Gastrocnemius medialis (tissue), 4 donors: ENCODE measurements at regions not wholly inside any gene's neighbourhood (a gene's known extent, or its start where the extent isn't known, plus 50 kb on each side); places are given as distances from the start of the nearest gene placed in this dataset.

Experiments
- ATAC-seq, 2 donors: fragments of 150-250 bp; one replicate each; pipeline ENCODE4 v1.9.1; 2016
- DNase-seq, 2 donors: peaks; one replicate each; pipeline ENCODE4 v3.0.0-alpha.2; 2019
- H3K27ac ChIP-seq, 4 donors: fragments of 200-600 bp; sonication (generic); 1 replicate in 1 of 4; 2 replicates in 3 of 4; pipeline ENCODE4 v1.5.1; 2016 to 2018; ENCODE audit warnings: mild to moderate bottlenecking in 2 of 4, moderate library complexity in 1 of 4
- H3K27me3 ChIP-seq, 3 donors: fragments of 200-600 bp; sonication (generic) in 2 of 3; 1 replicate in 1 of 3; 2 replicates in 2 of 3; pipeline versions ENCODE4 v1.5.1 to v1.6.0; 2016 to 2019; ENCODE audit warnings: mild to moderate bottlenecking in 1 of 3, moderate library complexity in 1 of 3
- H3K36me3 ChIP-seq, 2 donors: fragments of 200-600 bp; sonication (generic) in 1 of 2; one replicate each; pipeline ENCODE4 v1.5.1; 2017 to 2018
- H3K4me1 ChIP-seq, 2 donors: fragments of 200-600 bp; sonication (generic) in 1 of 2; one replicate each; pipeline ENCODE4 v1.5.1; 2016 to 2017; ENCODE audit warnings: mild to moderate bottlenecking in 2 of 2
- H3K4me3 ChIP-seq, 4 donors: fragments of 200-600 bp; sonication (generic) in 3 of 4; 1 replicate in 1 of 4; 2 replicates in 3 of 4; pipeline ENCODE4 v1.5.1; 2016 to 2019; ENCODE audit warnings: mild to moderate bottlenecking in 2 of 4
- H3K9me3 ChIP-seq, 3 donors: fragments of 200-600 bp; sonication (generic) in 2 of 3; 1 replicate in 1 of 3; 2 replicates in 2 of 3; pipeline ENCODE4 v1.5.1; 2016 to 2019
- CTCF ChIP-seq, 5 experiments: fragments of 450-650 bp in 3 of 5; fragments of 200-600 bp in 2 of 5; sonication (generic) in 2 of 5; IDR thresholded peaks in 4 of 5; conservative IDR thresholded peaks in 1 of 5; 1 replicate in 4 of 5; 2 replicates in 1 of 5; pipeline ENCODE4 v1.5.1; 2016 to 2019; ENCODE audit warnings: antibody characterized with exemption in 5 of 5, mild to moderate bottlenecking in 3 of 5, moderate library complexity in 3 of 5
- POLR2A ChIP-seq, 2 donors: fragments of 450-650 bp; IDR thresholded peaks; one replicate each; pipeline ENCODE4 v1.6.1; 2017; ENCODE audit warnings: antibody characterized with exemption in 2 of 2, mild to moderate bottlenecking in 2 of 2, moderate library complexity in 2 of 2
- in situ Hi-C, 4 donors: fragments of 200-750 bp; cut with MboI; loops; one replicate each; pipeline versions ENCODE4 v1.15.0 to v1.8.0; 2017; ENCODE audit warnings: low sequenced_read_pairs in 4 of 4
- intact Hi-C: fragments of 100-400 bp; cut with DNase I; formaldehyde crosslinking; loops from one replicate; pipeline ENCODE4 v1.15.1; 2023; ENCODE audit warnings: low total_unique reads

- no peaks in the 10 kb centered on the region for H3K9me3 ChIP-seq
- in situ Hi-C loops: no loop called here
- ATAC-seq (no peak), DNase-seq (no peak)
- no peaks in the 10 kb centered on the region for H3K4me1 ChIP-seq
- intact Hi-C loops: no loop called here
- H3K4me3 ChIP-seq: no peak overlapping the region
- H3K36me3 ChIP-seq: no peaks in the 10 kb centered on the region
- H3K27ac ChIP-seq: no peak overlapping the region
- H3K27me3 ChIP-seq: no peaks in the 10 kb centered on the region
- TF ChIP-seq POLR2A (IDR thresholded peaks at IDR 0.05) (no peak), CTCF (IDR thresholded peaks at IDR 0.05 in 4 of 5, conservative IDR thresholded peaks at IDR 0.05 in 1 of 5) (no peak)
Measured at GRCh38 chr9:82140471-82140870, 151.9 kb downstream of the SPATA31D1 start.

- H3K4me1 ChIP-seq: no peaks in the 10 kb centered on the region
- DNase-seq (no peak), ATAC-seq (no peak)
- H3K9me3 ChIP-seq: no peaks in the 10 kb centered on the region
- no peaks in the 10 kb centered on the region for H3K27me3 ChIP-seq
- in situ Hi-C loops: no loop called here
- H3K36me3 ChIP-seq: no peaks in the 10 kb centered on the region
- H3K27ac ChIP-seq: no peak overlapping the region
- H3K4me3 ChIP-seq: no peak overlapping the region
- intact Hi-C loops: no loop called here
- TF ChIP-seq CTCF (IDR thresholded peaks at IDR 0.05 in 4 of 5, conservative IDR thresholded peaks at IDR 0.05 in 1 of 5) (no peak), POLR2A (IDR thresholded peaks at IDR 0.05) (no peak)
Measured at GRCh38 chr9:82144803-82145202, 156.2 kb downstream of the SPATA31D1 start.

- no peaks in the 10 kb centered on the region for H3K9me3 ChIP-seq
- DNase-seq (no peak), ATAC-seq (no peak)
- no peaks in the 10 kb centered on the region for H3K36me3 ChIP-seq
- H3K4me3 ChIP-seq: no peak overlapping the region
- no peaks in the 10 kb centered on the region for H3K4me1 ChIP-seq
- TF ChIP-seq CTCF (IDR thresholded peaks at IDR 0.05 in 4 of 5, conservative IDR thresholded peaks at IDR 0.05 in 1 of 5): no peak
- no peak for TF ChIP-seq POLR2A (IDR thresholded peaks at IDR 0.05)
- H3K27ac ChIP-seq: no peak overlapping the region
- intact Hi-C loops: no loop called here
- H3K27me3 ChIP-seq: no peaks in the 10 kb centered on the region
- in situ Hi-C loops: no loop called here
Measured at GRCh38 chr9:82146677-82147076, 158.1 kb downstream of the SPATA31D1 start.

GRCh38 chr9:82147798-82148425 is 159.3 kb downstream of the SPATA31D1 start:
- Histone ChIP-seq H3K4me1 (no peaks in the 10 kb centered on the region), H3K4me3 (no peak overlapping the region), H3K27ac (no peak overlapping the region), H3K27me3 (no peaks in the 10 kb centered on the region), H3K9me3 (no peaks in the 10 kb centered on the region), H3K36me3 (no peaks in the 10 kb centered on the region)
- in situ Hi-C loops (no loop called here), intact Hi-C loops (no loop called here)
- DNase-seq: no peak
- TF ChIP-seq CTCF (IDR thresholded peaks at IDR 0.05 in 4 of 5, conservative IDR thresholded peaks at IDR 0.05 in 1 of 5): no peak
- no peak for TF ChIP-seq POLR2A (IDR thresholded peaks at IDR 0.05)
- no peak for ATAC-seq

- no peak for TF ChIP-seq CTCF (IDR thresholded peaks at IDR 0.05 in 4 of 5, conservative IDR thresholded peaks at IDR 0.05 in 1 of 5)
- ATAC-seq: no peak
- Histone ChIP-seq H3K36me3 (no peaks in the 10 kb centered on the region), H3K27me3 (no peaks in the 10 kb centered on the region), H3K27ac (no peak overlapping the region), H3K4me1 (no peaks in the 10 kb centered on the region), H3K4me3 (no peak overlapping the region), H3K9me3 (no peaks in the 10 kb centered on the region)
- no peak for DNase-seq
- in situ Hi-C loops: no loop called here
- intact Hi-C loops: no loop called here
Measured at GRCh38 chr9:82148426-82148810, 159.8 kb downstream of the SPATA31D1 start.
